D721Med (cell line): ENCODE measurements at regions not wholly inside any gene's neighbourhood (a gene's known extent, or its start where the extent isn't known, plus 50 kb on each side); places are given as distances from the start of the nearest gene placed in this dataset.

ENCODE experiments used
- DNase-seq: peaks from one replicate; pipeline ENCODE4 v3.0.0; 2011; ENCODE audit warnings: low spot score; ENCODE audit not compliant: insufficient read length
- FAIRE-seq: peaks from 2 replicates; lab custom pipeline; 2011; peaks lifted over from hg19 to GRCh38; lab: Jason Lieb, UNC
- TF ChIP-seq, protein P1 (sequence below): IDR thresholded peaks from 2 replicates; pipeline ENCODE4 v1.5.1; 2012; ENCODE audit warnings: mild to moderate bottlenecking, control low read depth; ENCODE audit not compliant: insufficient read depth; ENCODE audit errors: missing control alignments

DNA sequence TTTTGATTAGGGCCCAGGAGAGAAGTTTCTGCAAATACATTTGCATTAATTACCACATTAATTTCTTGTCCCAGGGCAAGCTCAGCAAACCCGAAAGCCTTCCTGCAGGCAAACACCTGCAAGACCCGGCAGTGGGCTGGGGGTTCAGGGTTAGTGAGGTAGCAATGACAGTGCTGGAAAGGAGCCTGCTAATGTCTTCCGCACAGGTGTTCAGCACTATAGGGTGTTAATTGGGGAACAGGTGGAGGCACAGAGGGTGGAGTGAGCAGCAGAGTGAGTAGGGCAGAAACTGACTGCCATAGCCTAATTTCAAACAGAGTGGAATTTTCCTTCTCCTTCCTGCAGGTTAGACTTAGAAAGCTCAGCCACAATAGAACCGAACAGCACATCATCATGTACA lies 50.9 kb upstream of the UBASH3B start:
- FAIRE-seq (no peak), DNase-seq (no peak)
- TF ChIP-seq, protein P1, sequence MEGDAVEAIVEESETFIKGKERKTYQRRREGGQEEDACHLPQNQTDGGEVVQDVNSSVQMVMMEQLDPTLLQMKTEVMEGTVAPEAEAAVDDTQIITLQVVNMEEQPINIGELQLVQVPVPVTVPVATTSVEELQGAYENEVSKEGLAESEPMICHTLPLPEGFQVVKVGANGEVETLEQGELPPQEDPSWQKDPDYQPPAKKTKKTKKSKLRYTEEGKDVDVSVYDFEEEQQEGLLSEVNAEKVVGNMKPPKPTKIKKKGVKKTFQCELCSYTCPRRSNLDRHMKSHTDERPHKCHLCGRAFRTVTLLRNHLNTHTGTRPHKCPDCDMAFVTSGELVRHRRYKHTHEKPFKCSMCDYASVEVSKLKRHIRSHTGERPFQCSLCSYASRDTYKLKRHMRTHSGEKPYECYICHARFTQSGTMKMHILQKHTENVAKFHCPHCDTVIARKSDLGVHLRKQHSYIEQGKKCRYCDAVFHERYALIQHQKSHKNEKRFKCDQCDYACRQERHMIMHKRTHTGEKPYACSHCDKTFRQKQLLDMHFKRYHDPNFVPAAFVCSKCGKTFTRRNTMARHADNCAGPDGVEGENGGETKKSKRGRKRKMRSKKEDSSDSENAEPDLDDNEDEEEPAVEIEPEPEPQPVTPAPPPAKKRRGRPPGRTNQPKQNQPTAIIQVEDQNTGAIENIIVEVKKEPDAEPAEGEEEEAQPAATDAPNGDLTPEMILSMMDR: no peak

DNA sequence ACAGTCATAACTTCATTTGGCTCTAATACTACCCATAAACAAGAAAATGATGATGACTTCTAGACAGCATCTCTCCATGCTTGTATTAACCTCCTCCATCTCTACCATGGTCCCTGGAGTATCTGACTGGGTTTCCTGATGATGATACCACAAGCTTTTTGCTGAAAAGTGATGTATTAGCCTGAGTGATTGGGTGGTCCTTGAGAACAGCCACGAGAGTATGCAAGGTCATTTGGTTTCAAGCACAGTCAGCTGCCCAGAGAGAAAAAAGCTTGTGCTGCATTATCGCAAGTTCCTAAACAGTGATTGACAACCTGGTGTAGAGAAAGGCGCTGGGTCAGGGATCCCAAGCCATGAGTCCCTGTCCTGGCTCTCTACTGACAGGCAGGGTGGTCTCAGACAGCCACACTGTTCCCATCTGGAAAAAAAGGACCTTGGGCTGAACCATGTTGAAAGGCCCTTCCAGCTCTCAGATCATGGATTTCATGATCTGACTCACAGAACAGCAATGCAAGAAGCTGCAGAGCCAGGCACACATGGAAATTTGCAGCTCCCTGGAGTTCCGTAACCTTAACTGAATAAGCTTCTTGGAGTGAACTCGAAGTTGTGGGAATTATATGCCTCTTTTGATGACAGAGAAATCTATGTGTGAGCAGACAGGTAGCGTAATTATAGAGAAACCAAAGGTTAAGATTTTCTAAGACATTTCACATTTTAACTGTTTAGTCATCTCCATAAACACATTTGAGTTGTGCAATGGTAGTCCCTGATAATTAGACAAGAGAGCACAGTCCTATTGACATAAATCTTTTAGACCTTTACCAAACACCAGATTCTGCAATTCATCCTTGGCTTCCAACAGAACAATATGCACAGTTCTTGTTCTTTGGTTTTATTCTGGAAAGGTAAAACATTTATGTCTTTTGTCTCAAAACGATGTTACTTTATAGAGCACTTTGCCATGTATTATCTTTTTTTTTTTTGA lies 54.1 kb upstream of the UBASH3B start:
- DNase-seq (no peak), FAIRE-seq (no peak)
- TF ChIP-seq, protein P1: no peak

DNA sequence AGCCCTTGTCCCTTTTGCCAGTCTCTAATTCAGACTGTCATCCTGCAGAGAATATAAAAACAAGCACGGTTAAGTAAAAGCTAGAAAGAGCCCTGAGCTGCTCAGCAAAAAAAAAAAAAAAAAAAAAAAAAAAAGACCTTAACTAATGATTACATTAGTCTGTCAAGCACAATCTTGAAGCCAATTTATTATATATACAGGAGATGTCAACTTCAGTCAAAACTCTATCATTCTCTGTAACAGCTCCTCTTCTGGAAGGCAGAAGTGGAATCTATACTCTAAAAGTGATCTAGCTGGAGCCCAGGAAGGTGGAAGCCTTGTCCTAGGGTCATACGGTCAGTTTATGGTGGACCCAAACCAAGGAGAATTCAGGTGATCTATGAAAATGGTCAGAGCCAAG lies 55.2 kb upstream of the UBASH3B start:
- TF ChIP-seq, protein P1: no peak
- FAIRE-seq (no peak), DNase-seq (no peak)

DNA sequence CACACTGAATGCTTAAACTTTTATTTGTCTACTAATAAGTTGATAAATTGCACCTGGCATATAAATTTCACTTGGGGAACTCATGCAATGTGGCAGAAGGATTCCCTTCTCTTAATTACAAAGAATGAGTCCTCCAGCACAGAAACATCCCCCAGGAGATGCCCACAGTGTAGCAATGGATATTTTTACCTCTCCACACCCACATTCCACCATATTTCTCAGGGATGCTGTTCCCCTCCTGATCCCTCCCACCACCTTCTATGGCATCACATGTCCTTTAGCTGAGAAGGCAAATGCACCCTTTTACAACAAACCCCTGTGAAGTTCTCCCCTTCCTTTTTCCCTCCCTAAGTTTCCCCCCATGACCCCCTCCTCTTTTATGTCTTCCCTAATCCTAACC lies 56.1 kb upstream of the UBASH3B start:
- DNase-seq: no peak
- TF ChIP-seq, protein P1: no peak
- no peak for FAIRE-seq

DNA sequence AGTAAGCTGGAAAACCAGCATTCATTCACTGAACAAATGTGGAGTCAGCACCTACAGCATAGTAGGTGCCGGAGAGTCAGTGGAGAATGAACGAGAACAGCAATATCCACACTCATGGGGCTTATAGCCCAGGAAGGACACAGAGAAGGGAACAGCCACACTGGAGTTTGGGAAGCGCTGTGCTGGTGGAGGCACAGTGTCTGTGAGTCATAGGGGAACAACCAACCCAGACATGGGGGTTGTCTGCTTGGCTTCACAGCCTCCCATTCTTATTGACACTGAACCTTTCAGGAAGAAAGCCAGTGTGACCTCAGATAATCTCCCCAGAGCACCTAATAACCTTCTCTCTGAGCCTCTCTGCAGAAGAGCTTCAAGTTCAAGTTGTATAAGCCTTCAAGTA lies 56.6 kb upstream of the UBASH3B start:
- no peak for DNase-seq
- no peak for FAIRE-seq
- TF ChIP-seq, protein P1: no peak

DNA sequence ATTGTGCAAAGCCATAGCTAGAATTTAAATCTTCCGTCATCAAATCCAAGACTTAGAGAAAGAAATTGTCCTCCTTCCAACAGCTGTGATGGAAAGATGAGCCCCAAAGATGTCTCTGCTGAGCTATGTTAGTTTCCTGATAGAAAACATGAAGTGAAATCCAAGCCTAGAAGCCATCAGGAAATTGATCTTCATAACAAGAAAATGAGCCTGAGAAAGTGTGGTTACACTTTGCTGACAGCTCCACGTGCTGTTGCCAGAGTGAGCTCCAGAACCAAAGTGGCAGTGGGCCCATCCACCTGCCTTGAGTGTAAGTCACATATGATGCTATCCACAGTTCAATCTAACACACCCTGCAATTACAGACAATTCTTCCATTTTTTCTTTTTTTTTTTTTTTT lies 58.0 kb upstream of the UBASH3B start:
- DNase-seq: no peak
- no peak for FAIRE-seq
- TF ChIP-seq, protein P1: no peak
